Mononuclear cell (primary cell): ENCODE measurements at regions not wholly inside any gene's neighbourhood (a gene's known extent, or its start where the extent isn't known, plus 50 kb on each side); places are given as distances from the start of the nearest gene placed in this dataset.

Experiments
- H3K27me3 ChIP-seq: 2 replicates; pipeline ENCODE4 v1.6.0; 2011; ENCODE audit warnings: low read length, control low read depth; ENCODE audit not compliant: insufficient read depth
- H3K4me1 ChIP-seq: 2 replicates; pipeline ENCODE4 v1.5.1; 2011; ENCODE audit warnings: mild to moderate bottlenecking, low read length, control low read depth; ENCODE audit not compliant: insufficient read depth
- H3K4me3 ChIP-seq: 2 replicates; pipeline ENCODE4 v1.5.1; 2011; ENCODE audit warnings: mild to moderate bottlenecking, low read length, moderate library complexity
- H3K9me3 ChIP-seq: 2 replicates; pipeline ENCODE4 v1.5.1; 2011; ENCODE audit warnings: low read depth, mild to moderate bottlenecking, control low read depth, low read length

DNA sequence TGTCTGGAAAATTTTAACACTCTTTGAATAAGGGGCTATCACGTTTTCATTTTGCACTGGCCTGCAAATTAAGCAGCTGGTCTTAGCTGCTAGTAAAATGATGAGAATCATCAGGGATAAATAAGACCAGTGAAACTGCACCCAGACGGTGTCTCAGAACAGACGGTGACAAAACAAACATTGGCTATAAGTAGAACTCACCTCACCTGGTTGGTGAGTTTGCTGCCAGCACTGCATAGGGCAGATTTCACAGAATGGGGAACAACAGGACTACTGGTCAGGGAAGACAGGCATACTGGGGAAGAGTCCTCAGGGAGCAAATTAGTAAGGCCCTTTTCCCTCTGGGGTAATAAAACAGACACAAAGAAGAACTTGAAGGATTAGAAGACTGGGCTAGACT, 175.9 kb upstream of the CITED2 start:
- peaks cover 15% of the 10 kb centered on the region for H3K4me1 ChIP-seq
- no peaks in the 10 kb centered on the region for H3K27me3 ChIP-seq
- no peaks in the 10 kb centered on the region for H3K9me3 ChIP-seq
- no peak overlapping the region for H3K4me3 ChIP-seq

DNA sequence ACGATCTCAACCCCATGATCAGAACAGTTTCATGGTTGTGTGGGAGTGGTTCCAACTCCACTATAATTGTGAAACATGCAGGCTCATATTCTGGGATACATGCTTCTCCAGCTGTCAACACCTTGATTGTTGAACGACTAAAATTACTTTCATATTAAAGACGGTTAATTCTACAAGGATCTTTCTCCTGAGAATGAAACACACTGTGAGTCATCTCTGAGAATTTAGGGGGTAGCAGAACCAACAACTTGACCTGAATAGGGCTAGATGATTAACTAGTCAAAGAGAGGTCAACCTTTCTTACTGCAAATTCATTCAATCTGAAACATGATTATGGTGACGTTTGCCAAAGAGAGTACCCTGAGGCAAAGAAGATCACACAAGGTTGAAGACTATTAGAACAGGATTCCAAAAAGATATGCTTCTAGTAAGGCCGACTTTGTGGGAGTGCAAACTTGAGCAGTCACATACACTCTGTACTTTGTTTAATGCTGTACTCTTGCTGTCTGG, 175.2 kb upstream of the CITED2 start:
- Histone ChIP-seq H3K27me3 (no peaks in the 10 kb centered on the region), H3K9me3 (no peaks in the 10 kb centered on the region), H3K4me3 (no peak overlapping the region), H3K4me1 (peaks cover 15% of the 10 kb centered on the region)

- Histone ChIP-seq H3K9me3 (no peaks in the 10 kb centered on the region), H3K4me3 (no peak overlapping the region), H3K4me1 (peaks cover 15% of the 10 kb centered on the region), H3K27me3 (no peaks in the 10 kb centered on the region)
These were observed 173.4 kb upstream of the CITED2 start for GRCh38 chr6:139547804-139548203.

DNA sequence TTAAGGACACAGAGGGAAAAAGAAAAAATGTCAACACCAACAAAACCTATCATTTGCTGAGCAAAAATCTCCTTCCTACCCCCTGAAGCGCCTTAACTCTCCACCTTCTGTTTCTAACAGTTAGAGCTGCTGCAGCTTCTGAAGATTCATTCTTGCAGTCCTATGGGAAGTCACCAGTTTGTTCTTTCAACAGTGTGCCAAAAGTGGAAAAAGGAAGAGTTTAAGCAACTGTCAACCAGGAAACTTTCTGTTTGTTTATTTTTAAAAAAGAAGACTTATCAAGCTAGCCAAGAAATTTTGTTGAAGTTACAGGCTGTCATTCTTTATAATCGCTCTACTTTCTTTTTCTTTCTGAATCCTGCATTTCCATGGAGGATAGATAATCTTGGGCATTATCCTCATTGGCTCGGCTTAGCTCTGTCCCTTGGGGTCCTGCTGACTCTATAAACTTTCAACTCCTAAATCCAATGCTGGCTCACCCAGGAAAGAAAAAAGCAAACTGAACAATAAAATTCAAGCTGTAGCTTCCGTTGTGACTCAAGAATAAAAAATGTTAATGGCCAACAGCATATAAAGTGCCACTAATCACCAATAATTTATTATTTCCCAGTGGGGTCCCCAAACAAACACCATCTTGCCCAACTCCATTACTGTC, 172.8 kb upstream of the CITED2 start:
- no peaks in the 10 kb centered on the region for H3K9me3 ChIP-seq
- H3K4me1 ChIP-seq = peaks cover 15% of the 10 kb centered on the region
- no peak overlapping the region for H3K4me3 ChIP-seq
- no peaks in the 10 kb centered on the region for H3K27me3 ChIP-seq

DNA sequence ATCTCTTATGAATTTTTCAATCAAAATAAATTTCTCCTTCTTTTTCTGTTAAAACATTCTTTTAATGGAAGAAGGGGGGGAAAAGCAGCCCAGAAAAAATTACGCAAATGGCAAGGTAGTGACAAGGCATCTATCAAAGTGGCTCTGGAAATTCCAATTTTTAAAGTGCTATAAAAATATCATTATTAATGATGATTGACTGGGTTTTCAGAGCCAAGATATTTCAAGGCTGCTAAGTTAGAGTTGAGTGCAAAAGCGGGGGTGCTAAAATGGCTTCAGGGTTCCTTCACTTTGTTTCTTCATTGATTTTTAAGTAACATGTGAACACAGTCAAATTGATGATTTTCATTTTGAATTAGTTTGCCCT, 171.6 kb upstream of the CITED2 start:
- H3K4me3 ChIP-seq = no peak overlapping the region
- H3K27me3 ChIP-seq = no peaks in the 10 kb centered on the region
- H3K4me1 ChIP-seq = peaks cover 16% of the 10 kb centered on the region
- no peaks in the 10 kb centered on the region for H3K9me3 ChIP-seq

DNA sequence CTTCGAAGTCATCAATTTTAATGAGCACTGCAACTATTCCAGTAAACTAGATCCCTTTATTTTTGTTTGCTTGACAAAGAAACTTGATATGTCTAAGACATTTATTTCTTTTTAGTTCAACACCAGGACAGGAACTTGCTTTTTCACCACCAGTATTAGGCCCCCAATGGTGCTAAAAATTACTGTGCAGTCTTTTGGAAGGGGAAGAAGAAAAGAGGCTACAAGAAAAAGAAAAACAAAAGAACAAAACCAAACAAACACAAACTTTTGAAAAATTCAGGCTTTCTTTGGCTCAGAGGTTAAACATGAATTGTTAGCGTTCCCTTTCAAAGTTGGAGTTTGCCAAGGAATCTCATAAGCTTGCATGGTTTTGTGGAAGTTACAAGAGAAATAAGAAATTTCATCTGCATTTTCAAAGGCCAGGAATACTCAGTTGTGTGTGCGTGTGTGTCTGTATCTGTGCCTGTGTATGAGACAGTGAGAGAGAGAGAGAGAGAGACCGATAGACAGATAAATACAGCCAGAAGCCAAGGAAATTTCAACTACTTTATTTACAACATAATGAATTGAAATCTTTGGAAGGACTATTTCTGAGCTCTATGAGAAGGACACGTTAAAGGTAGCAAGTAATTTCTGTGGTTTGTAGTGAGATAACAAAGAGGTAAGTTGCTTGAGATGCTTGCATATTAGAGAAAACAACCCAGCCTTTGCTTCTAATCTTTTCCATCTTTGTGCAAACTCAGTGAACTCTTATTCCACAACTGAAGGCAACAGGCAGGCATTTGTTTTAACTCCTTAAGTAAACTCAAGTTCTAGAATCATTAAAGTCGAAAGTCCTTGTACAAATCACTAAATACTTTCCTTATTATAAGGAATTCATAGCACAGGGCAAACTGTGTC, 171.0 kb upstream of the CITED2 start:
- Histone ChIP-seq H3K9me3 (no peaks in the 10 kb centered on the region), H3K27me3 (no peaks in the 10 kb centered on the region), H3K4me3 (no peak overlapping the region), H3K4me1 (peaks cover 22% of the 10 kb centered on the region)

- H3K9me3 ChIP-seq = no peaks in the 10 kb centered on the region
- peaks cover 30% of the 10 kb centered on the region for H3K4me1 ChIP-seq
These were observed 170.2 kb upstream of the CITED2 start for GRCh38 chr6:139544701-139545057.

GRCh38 chr6:139542351-139542750, 167.9 kb upstream of the CITED2 start:
- Histone ChIP-seq H3K4me1 (peaks cover 33% of the 10 kb centered on the region), H3K9me3 (no peaks in the 10 kb centered on the region), H3K27me3 (no peaks in the 10 kb centered on the region), H3K4me3 (no peak overlapping the region)

More at GRCh38 chr6:139544701-139545057, 170.2 kb upstream of the CITED2 start:
- no peaks in the 10 kb centered on the region for H3K27me3 ChIP-seq
- H3K4me3 ChIP-seq = no peak overlapping the region

DNA sequence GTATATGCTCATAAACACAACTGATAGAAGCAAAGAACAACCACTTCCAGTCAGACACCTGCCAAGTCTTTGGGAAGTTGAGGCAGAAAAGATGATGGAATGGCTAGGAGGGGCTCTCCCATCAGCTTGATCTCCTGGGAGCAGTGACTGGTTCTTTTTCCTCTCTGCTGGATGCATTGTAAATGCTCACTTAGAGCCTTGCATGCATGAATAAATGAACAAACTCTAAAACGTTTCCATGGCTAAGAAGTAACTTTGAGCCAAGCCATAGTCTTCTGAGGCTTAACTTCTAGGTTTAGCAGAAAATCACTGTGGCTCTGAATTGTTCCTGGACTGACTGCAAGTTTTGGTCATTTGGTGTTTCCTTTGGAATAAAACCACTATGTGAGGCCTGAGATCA, 166.4 kb upstream of the CITED2 start:
- H3K9me3 ChIP-seq = no peaks in the 10 kb centered on the region
- no peaks in the 10 kb centered on the region for H3K27me3 ChIP-seq
- no peak overlapping the region for H3K4me3 ChIP-seq
- H3K4me1 ChIP-seq = peaks cover 20% of the 10 kb centered on the region

DNA sequence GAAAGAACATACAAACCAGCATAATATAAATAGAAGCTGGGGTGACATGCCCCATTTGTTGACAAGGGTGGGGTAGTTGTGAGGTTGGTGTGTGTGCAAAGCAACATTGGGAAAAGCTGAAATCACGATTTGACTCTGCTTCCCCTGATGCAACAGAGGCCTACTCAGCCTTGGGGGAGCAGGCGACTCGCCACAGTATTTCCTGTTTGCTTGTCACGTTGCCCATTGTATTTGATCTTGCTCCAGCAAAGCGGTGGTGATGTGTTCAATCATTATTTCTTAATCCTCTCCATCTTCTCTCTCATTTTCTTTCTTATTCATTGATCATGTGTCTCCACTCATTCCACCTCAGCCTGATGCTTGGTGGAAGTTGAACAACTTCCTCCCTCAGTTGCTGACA, 165.8 kb upstream of the CITED2 start:
- Histone ChIP-seq H3K4me3 (no peak overlapping the region), H3K4me1 (peaks cover 23% of the 10 kb centered on the region), H3K27me3 (no peaks in the 10 kb centered on the region), H3K9me3 (no peaks in the 10 kb centered on the region)

- Histone ChIP-seq H3K4me3 (no peak overlapping the region), H3K27me3 (no peaks in the 10 kb centered on the region), H3K4me1 (peaks cover 25% of the 10 kb centered on the region), H3K9me3 (no peaks in the 10 kb centered on the region)
These were observed 165.4 kb upstream of the CITED2 start for GRCh38 chr6:139539852-139540251.

DNA sequence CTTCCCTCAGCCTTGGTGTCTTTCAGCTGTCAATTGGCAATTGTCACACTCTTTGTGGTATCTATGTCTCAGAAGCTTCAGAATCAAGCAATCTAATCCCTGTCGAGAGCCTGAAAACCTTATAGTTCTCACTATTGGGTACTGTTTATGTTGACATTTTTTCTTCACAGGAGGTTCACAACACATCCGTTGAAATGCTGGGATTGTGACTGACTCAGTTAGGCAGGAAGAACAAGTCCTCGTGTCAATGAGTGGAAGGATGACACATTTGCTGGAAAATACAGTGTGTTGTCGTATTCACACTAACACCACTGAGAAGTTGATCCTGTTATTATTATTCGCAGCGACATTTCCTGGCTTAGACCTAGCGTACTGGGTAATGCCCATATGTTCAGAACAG, 163.9 kb upstream of the CITED2 start:
- no peaks in the 10 kb centered on the region for H3K9me3 ChIP-seq
- H3K27me3 ChIP-seq = no peaks in the 10 kb centered on the region
- peaks cover 40% of the 10 kb centered on the region for H3K4me1 ChIP-seq
- no peak overlapping the region for H3K4me3 ChIP-seq

DNA sequence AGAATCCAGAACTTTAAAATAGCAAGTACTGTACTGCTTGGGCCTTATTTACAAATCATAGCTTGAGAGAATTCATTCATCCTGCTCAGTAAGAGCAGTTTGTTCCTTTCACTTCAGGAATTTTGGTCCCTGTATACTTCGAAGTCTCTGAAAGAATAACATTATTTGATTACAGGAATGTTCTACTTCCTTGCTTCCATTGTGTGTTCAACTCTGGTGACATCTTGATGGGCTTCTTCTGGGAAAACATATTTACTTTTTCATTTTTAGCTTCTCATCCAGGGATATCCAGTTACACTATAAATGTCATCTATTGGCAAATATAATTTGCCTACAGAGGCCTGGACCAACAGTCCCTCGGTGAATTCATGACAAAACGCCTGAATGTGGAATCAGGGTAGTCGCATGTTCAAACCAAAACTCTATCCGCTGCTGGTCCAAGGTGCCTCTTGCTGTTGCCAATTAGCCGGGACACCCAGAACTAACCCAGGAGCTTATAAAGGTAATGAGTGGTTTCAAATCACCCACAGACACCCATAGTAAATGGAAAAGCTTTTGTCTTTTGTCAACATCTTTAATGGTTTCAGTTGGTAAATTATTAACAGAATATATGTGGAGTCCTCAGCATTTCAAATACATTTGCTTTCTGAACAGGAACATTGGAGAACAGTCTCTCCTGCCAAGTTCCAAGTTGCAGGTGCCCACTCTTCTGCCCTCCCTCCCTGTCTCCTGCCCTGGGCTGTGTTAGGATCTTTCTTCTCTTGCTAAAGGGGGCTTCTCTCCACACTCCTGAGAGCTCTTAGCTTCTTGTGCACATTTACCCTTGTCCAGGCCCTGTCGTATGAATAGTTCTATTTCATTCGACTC, 162.5 kb upstream of the CITED2 start:
- H3K27me3 ChIP-seq = no peaks in the 10 kb centered on the region
- no peak overlapping the region for H3K4me3 ChIP-seq
- no peaks in the 10 kb centered on the region for H3K9me3 ChIP-seq
- H3K4me1 ChIP-seq = peaks cover 43% of the 10 kb centered on the region

DNA sequence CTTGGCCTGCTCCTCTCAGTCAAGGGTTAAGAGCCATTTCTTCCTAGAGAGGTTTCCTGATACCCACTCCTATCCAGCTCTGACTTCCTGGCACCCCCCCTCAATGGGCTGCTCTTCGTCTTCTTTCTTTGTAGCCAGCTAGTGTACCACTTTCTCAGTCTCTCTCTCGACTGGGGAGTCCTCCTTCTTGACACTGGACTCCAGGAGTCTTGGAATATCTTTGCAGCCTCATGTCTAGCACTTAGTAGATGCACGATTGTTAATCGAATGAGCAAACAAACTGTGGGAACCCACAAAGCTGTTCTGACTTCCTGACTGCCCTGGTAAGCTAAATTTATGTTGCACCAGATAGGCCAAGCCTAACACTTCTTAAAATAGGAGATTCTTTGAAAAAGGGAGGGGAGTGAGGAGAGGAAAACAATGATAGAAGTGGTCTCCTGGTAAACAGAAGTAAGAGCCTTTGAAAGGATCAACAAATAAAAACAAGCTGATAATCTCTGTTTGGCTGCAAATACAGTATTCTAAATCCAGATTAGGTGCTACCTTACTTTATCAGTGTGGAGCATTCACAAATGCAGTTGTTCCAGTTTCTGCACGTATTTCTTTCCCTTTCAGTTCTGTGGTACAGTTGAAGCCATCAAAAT, 160.1 kb upstream of the CITED2 start:
- peaks cover 32% of the 10 kb centered on the region for H3K4me1 ChIP-seq
- no peaks in the 10 kb centered on the region for H3K9me3 ChIP-seq
- no peak overlapping the region for H3K4me3 ChIP-seq
- H3K27me3 ChIP-seq = no peaks in the 10 kb centered on the region
